CD4-positive, alpha-beta T cell (primary cell): ENCODE measurements at regions not wholly inside any gene's neighbourhood (a gene's known extent, or its start where the extent isn't known, plus 50 kb on each side); places are given as distances from the start of the nearest gene placed in this dataset.

ENCODE experiments used
- ATAC-seq: fragments of 200-7000 bp; cut with Tn5 transposase; one replicate; pipeline ENCODE4 v1.10.0; 2022; ENCODE audit warnings: mild to moderate bottlenecking; ENCODE audit not compliant: poor library complexity
- CTCF ChIA-PET: fragments of 350-600 bp; sonication (Branson Sonifier 250); formaldehyde crosslinking; loops from one replicate; lab custom pipeline; 2021; ENCODE audit warnings: antibody characterized with exemption, inconsistent platforms; lab: Charles Lee
- POLR2A ChIA-PET: fragments of 350-600 bp; sonication (Branson Sonifier 250); formaldehyde crosslinking; loops from one replicate; lab custom pipeline; 2021; ENCODE audit warnings: antibody characterized with exemption, inconsistent platforms; lab: Charles Lee
- DNase-seq, 14 experiments: peaks; one replicate each; pipeline ENCODE4 v3.0.0-alpha.2; 2013 to 2020; ENCODE audit warnings: mixed read lengths in 2 of 14
- H3K27ac ChIP-seq, 2 donors: one replicate each; pipeline versions ENCODE4 v1.5.1 to v1.7.0; 2013; ENCODE audit warnings: low read length in 2 of 2, low read depth in 1 of 2, mild to moderate bottlenecking in 1 of 2
- H3K27me3 ChIP-seq, 2 experiments: 1 replicate in 1 of 2; 2 replicates in 1 of 2; pipeline versions ENCODE4 v1.6.1 to v1.7.0; 2013; ENCODE audit warnings: low read length in 2 of 2, control low read depth in 1 of 2, mild to moderate bottlenecking in 1 of 2, moderate library complexity in 1 of 2; ENCODE audit not compliant: insufficient read depth in 2 of 2, control insufficient read depth in 1 of 2
- H3K36me3 ChIP-seq: one replicate; pipeline ENCODE4 v1.6.1; 2013; ENCODE audit warnings: low read length, control low read depth; ENCODE audit not compliant: insufficient read depth
- H3K4me1 ChIP-seq: one replicate; pipeline ENCODE4 v1.6.1; 2013; ENCODE audit warnings: low read length, control low read depth; ENCODE audit not compliant: insufficient read depth
- H3K4me3 ChIP-seq: one replicate; pipeline ENCODE4 v1.5.1; 2013; ENCODE audit warnings: mild to moderate bottlenecking, low read length, moderate library complexity
- H3K9me3 ChIP-seq, 2 experiments: 1 replicate in 1 of 2; 2 replicates in 1 of 2; pipeline versions ENCODE4 v1.6.1 to v1.7.0; 2013; ENCODE audit warnings: low read length in 2 of 2, mild to moderate bottlenecking in 2 of 2, control low read depth in 1 of 2, moderate library complexity in 1 of 2; ENCODE audit not compliant: control insufficient read depth in 1 of 2, insufficient read depth in 1 of 2
- H3K27ac Mint-ChIP-seq: one replicate; pipeline ENCODE4 v1.8.0; 2020; ENCODE audit warnings: mixed read lengths
- H3K27me3 Mint-ChIP-seq: one replicate; pipeline ENCODE4 v1.8.0; 2021; ENCODE audit warnings: mixed read lengths
- H3K36me3 Mint-ChIP-seq: one replicate; pipeline ENCODE4 v1.8.0; 2021; ENCODE audit warnings: low read depth, mixed read lengths
- H3K4me1 Mint-ChIP-seq: one replicate; pipeline ENCODE4 v1.8.0; 2021; ENCODE audit warnings: low read depth, mixed read lengths
- H3K4me3 Mint-ChIP-seq: one replicate; pipeline ENCODE4 v1.8.0; 2020; ENCODE audit warnings: mild to moderate bottlenecking, mixed read lengths
- H3K9me3 Mint-ChIP-seq: one replicate; pipeline ENCODE4 v1.8.0; 2020; ENCODE audit warnings: mixed read lengths
- CTCF ChIP-seq: fragments of 200-600 bp; IDR thresholded peaks from one replicate; pipeline ENCODE4 v1.8.0; 2022; ENCODE audit warnings: antibody characterized with exemption, mild to moderate bottlenecking
- intact Hi-C, 2 experiments: fragments of 100-400 bp; cut with DNase I in 1 of 2; cut with micrococcal nuclease in 1 of 2; formaldehyde crosslinking; loops; one replicate each; pipeline versions ENCODE4 v1.15.1 to v1.9.0; 2023 to 2025; cut with DNase I, micrococcal nuclease

GRCh38 chr14:98099527-98099926 lies 1172.5 kb downstream of the BCL11B start:
- no peaks in the 10 kb centered on the region for H3K36me3 ChIP-seq
- Mint-ChIP-seq H3K4me1 (peaks cover 34% of the 10 kb centered on the region), H3K36me3 (peaks cover 7% of the 10 kb centered on the region), H3K9me3 (peaks cover 3% of the 10 kb centered on the region), H3K27ac (peak overlapping the region; percentile 31), H3K4me3 (no peak overlapping the region), H3K27me3 (no peaks in the 10 kb centered on the region)
- no peaks in the 10 kb centered on the region for H3K9me3 ChIP-seq
- no peak overlapping the region for H3K4me3 ChIP-seq
- intact Hi-C loops, result no loop called here
- ChIA-PET CTCF (no interaction called here), POLR2A (no interaction called here)
- H3K4me1 ChIP-seq, result peaks cover 2% of the 10 kb centered on the region
- no peaks in the 10 kb centered on the region for H3K27me3 ChIP-seq
- TF ChIP-seq CTCF, result no peak
- ATAC-seq (no peak), DNase-seq (no peak)
- no peak overlapping the region for H3K27ac ChIP-seq

GRCh38 chr14:98101323-98101722 lies 1170.7 kb downstream of the BCL11B start:
- H3K36me3 ChIP-seq, result no peaks in the 10 kb centered on the region
- POLR2A ChIA-PET, result interaction anchor here (0.6 to 1.1 kb wide), 2 partner anchors 8 to 123 kb away, joined by 3 to 4 read pairs; no protein-coding TSS in a partner anchor
- TF ChIP-seq CTCF, result no peak
- intact Hi-C loops, result loop anchor here in 1 of 2 experiments (10.0 kb wide), 1 partner anchor 127 kb away; no protein-coding TSS in a partner anchor
- H3K9me3 ChIP-seq, result no peaks in the 10 kb centered on the region
- H3K27ac ChIP-seq, result no peak overlapping the region
- peaks cover 3% of the 10 kb centered on the region for H3K9me3 Mint-ChIP-seq
- no peak for DNase-seq
- H3K27ac Mint-ChIP-seq, result no peak overlapping the region
- H3K27me3 ChIP-seq, result no peaks in the 10 kb centered on the region
- no peak for ATAC-seq
- H3K36me3 Mint-ChIP-seq, result peaks cover 7% of the 10 kb centered on the region
- no peak overlapping the region for H3K4me3 Mint-ChIP-seq
- CTCF ChIA-PET, result no interaction called here
- no peak overlapping the region for H3K4me3 ChIP-seq
- no peaks in the 10 kb centered on the region for H3K27me3 Mint-ChIP-seq
- peaks cover 35% of the 10 kb centered on the region for H3K4me1 Mint-ChIP-seq
- H3K4me1 ChIP-seq, result peaks cover 2% of the 10 kb centered on the region

GRCh38 chr14:98103705-98104104 lies 1168.3 kb downstream of the BCL11B start:
- intact Hi-C loops, result loop anchor here in 1 of 2 experiments (1.0 to 10.0 kb wide), 2 partner anchors 109 to 129 kb away; no protein-coding TSS in a partner anchor

More at GRCh38 chr14:98103705-98104104, 1168.3 kb downstream of the BCL11B start:
- no peaks in the 10 kb centered on the region for H3K27me3 Mint-ChIP-seq
- ChIA-PET CTCF (interaction anchor here (1.1 kb wide), 1 partner anchor 125 kb away, joined by 6 read pairs; no protein-coding TSS in a partner anchor), POLR2A (interaction anchor here (0.8 to 1.2 kb wide), 3 partner anchors 33 to 125 kb away, joined by 3 to 9 read pairs (median 3); no protein-coding TSS in a partner anchor)
- H3K4me3 Mint-ChIP-seq, result no peak overlapping the region
- peak overlapping the region; percentile 41 for H3K27ac Mint-ChIP-seq
- ATAC-seq, result peak; percentile 96
- Histone ChIP-seq H3K4me1 (peaks cover 2% of the 10 kb centered on the region), H3K27ac (no peak overlapping the region), H3K36me3 (no peaks in the 10 kb centered on the region), H3K27me3 (no peaks in the 10 kb centered on the region), H3K9me3 (no peaks in the 10 kb centered on the region), H3K4me3 (no peak overlapping the region)
- peaks cover 30% of the 10 kb centered on the region for H3K4me1 Mint-ChIP-seq
- H3K9me3 Mint-ChIP-seq, result no peaks in the 10 kb centered on the region
- peak in 9 of 14 experiments; percentile 7 to 48 (median 37) for DNase-seq
- peaks cover 7% of the 10 kb centered on the region for H3K36me3 Mint-ChIP-seq
- TF ChIP-seq CTCF, result no peak
